DMS153 (cell line): ENCODE measurements at regions not wholly inside any gene's neighbourhood (a gene's known extent, or its start where the extent isn't known, plus 50 kb on each side); places are given as distances from the start of the nearest gene placed in this dataset.
A peak's percentile ranks its signal among the peaks of the same experiment; 100 is the strongest.

Source experiments
- DNase-seq: peaks from one replicate; lab custom pipeline; 2025; lab: John Stamatoyannopoulos, UW

- no peak for DNase-seq
Observed at GRCh38 chr5:68379275-68380036, 163.9 kb downstream of the PIK3R1 start.

DNA sequence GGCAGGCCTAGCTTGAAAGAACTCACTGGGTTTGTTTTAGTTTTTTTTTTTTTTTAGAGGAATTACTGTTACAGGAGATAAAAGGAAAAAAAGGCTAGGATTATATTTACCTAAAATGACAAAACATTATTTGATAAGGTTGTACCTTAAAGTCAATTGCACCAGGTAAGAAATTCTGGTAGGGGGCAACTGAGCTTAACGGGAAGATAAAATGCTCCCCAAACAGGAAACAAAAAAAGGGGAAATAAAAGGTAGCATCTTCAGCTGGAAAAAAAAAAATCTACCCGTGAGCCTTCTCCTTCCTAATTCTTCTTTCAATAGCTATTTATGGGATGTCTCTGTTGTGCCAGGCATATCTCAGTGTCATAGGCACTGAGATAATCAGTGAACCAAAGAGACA lies 164.5 kb downstream of the PIK3R1 start:
- DNase-seq = no peak

DNA sequence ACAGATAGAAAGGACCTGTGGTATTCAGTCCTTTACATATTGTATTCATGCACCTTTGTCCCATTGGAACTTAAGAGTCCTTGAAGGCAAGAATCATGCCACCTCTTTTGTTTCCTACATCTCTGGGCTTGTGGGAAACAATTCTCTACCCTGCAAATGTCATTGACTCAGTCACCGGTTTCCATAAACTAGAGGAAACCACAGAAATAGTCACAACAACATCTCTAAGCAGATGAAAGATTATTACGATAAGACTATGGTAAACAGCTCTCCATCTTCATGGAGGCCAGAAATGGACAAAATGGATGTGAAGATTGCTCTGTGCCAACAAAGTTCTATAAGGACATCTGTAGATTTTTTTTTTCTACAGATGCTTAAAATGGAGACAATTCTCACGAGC lies 165.5 kb downstream of the PIK3R1 start:
- no peak for DNase-seq

DNA sequence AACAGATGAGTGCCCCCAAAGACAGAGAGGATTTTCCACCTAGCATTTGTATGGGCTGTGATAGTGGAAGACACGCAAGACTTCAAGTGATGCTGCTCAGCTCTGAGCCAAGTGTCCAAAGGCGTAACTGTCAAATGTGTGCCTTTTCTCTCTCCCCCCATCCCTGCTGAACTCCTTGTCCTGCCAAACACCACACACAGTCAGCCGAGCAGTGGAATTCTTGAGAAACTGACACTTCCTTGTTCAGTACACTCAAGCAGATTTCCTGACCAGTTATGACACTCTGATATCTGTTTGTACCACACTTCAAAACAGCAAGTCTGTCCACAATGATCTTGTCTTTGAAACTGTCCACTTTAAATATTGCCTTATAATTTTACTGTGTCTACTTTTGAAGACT lies 166.4 kb downstream of the PIK3R1 start:
- DNase-seq = no peak

DNA sequence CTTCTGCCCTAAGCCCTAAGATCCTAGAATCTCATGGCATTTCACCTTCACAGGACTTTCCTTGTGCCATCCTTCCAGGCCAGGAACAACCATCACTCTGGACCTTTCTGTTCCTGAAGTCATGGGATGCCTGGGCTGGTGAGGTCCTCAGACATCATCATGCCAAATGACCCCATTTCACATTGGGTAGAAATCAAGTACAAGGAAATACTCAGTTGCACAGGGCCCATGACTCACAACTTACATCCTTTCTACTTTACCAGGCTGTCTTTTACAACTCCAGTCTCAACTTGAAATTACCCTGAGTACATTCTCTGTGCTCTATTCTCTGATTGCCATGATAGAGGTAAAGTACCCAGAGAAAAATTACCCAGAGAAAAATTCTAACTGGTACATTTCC lies 167.1 kb downstream of the PIK3R1 start:
- no peak for DNase-seq

GRCh38 chr5:68383888-68384310 lies 168.3 kb downstream of the PIK3R1 start:
- no peak for DNase-seq

GRCh38 chr5:68384936-68385594 lies 169.5 kb downstream of the PIK3R1 start:
- DNase-seq = no peak

GRCh38 chr5:68385936-68386335 lies 170.4 kb downstream of the PIK3R1 start:
- DNase-seq = no peak

- DNase-seq = no peak
Observed at GRCh38 chr5:68387074-68387796, 171.7 kb downstream of the PIK3R1 start.

DNA sequence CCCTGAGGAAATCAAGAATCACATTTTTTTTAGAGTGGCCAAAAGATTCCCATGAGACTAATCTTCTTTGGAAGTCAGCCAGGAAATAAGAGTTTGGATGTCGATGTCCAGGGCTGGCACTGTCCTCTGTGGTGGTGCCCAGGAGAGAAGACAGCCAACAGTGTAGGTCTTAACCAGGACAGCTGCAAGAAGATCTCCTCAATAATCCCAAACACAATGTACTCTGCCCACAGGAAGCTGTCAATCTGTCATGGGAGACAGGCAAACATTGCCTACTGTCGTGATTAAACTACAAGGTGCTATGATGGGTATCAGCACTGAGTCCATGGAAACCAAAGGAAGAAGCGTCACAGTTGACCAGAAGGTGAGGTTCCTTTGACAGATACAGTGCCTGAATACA lies 174.1 kb downstream of the PIK3R1 start:
- DNase-seq = no peak

DNA sequence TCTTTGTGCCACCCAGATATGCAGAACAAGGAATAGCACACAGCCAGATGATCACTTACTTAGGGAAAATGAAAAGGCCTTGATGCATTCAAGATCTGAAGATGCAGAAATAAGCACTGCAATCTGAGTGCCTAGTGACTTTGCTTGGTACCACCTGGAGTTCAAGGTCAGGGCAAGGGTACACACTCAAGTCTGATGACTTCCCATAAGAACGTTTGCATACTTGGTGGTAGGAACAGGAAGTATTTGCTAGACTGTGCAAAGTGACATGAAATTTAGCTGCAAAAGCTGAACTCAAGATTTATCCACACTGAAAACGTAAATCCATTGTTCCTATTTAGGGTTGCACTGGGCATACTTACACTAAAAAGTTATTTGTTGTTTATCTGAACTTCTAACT lies 177.1 kb downstream of the PIK3R1 start:
- DNase-seq = no peak

DNA sequence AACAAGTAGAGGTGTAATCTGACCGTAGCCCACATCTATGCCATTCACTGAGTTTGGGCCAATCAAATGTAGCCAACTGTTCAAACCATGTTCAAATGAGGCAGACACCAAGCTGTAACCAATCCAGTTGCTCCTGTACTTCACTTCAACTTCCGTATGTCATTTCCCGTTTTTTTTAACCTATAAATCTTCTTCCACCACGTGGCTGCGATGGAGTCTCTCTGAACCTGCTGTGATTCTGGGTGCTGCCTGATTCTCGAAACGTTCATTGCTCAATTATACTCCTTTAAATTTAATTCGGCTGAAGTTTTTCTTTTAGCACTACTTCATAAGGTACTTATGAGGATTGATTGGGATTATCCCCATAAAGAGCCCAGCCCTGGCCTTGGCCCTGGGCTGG lies 179.7 kb downstream of the PIK3R1 start:
- no peak for DNase-seq

GRCh38 chr5:68395926-68396511 lies 180.5 kb downstream of the PIK3R1 start:
- no peak for DNase-seq

DNA sequence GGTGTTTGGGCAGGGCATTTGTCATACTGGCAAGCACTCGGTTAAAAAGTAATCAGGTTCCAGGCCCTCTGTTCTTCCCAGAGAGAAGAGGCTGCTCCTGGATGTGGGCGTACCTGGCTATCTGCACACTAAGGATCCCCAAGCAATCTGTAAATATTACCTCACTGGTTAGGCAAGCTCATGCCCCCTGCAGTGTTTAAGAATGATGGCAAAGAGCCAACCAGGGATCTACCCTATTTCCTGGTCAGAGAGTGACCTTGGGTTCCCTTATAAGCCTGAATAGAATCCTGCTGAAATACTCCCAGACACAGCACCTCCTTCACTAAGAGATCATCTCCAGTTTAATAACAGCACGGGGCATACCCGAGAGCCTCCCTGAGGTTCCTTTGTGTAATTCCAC lies 181.2 kb downstream of the PIK3R1 start:
- DNase-seq = peak; percentile 75

GRCh38 chr5:68398146-68398812 lies 182.7 kb downstream of the PIK3R1 start:
- no peak for DNase-seq

- no peak for DNase-seq
Observed at GRCh38 chr5:68403301-68403700, 187.7 kb downstream of the PIK3R1 start.

GRCh38 chr5:68404246-68404645 lies 188.7 kb downstream of the PIK3R1 start:
- DNase-seq = no peak

DNA sequence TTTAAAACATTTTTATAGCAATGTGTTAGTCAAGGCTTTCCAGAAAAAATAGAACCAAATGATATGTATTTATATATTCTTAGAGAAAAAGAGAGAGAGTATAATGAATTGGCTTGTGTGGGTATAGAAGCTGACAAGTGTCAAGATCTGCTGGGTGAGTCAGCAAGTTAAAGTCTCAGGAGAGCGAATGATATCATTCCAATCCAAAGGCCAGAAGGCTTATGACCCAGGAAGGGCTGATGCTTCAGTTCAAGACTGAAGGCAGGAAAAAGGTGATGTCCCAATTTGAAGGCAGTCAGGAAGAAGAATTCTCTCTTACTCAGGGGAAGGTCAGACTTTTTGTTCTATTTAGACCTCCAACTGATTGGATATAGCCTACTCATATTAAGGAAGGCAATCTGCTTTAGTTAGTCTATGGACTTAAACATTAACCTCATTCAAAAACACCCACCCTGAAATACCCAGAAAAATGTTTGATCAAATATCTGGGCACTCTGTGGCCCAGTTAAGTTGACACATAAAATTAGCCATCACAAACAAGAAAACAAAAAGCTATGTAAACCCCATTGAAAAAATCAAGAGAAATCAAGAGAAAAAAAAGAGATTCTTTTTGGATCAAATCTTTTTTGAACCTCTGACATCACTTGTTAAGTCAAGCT lies 189.6 kb downstream of the PIK3R1 start:
- no peak for DNase-seq

GRCh38 chr5:68405784-68406743 lies 190.5 kb downstream of the PIK3R1 start:
- no peak for DNase-seq

DNA sequence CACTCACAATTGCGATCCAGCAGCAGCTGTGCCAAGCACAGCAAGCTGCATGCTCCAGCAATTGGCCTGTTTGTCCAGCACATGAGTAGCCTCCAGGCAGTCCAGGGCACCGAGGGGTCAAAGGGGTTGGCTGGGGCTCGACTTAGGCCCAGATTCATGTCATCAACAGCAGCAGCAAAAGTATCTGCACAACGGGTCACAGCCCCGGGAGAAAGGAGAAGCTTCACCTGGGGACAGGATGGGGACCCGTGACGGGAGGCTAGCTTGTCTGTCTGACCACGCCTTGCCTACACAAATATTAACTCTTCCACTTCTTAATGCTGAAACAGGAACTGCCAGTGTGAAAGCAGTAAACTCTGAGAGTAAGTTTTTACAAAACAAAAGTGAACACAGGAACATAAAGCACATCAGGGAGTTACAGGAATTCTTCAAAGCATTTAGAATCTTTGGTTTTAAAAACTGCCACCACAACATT lies 191.2 kb downstream of the PIK3R1 start:
- no peak for DNase-seq
